ENCODE measurements at regions not wholly inside any gene's neighbourhood (a gene's known extent, or its start where the extent isn't known, plus 50 kb on each side); places are given as distances from the start of the nearest gene placed in this dataset.

DNA sequence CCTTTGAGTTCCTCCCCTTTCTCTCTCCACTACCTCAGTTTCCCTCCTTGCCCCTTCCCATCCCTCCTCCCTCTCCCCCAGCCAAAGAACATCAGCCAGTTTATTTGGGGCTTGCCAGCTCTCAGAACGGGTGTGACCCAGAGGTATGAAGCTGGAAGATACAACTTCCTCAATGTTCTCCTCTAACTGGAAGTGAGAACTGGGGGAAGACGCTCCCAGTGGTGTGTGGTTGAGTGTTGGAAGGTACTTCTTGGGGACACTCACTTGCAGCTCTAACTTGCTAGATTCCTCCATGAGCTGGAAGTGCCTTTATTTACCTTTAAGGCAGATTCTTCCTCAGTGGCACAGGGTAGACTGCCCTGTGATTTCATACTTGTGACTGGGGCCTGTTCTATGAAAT, 110.5 kb upstream of the HABP2 start:
- TF ChIP-seq, protein P1, sequence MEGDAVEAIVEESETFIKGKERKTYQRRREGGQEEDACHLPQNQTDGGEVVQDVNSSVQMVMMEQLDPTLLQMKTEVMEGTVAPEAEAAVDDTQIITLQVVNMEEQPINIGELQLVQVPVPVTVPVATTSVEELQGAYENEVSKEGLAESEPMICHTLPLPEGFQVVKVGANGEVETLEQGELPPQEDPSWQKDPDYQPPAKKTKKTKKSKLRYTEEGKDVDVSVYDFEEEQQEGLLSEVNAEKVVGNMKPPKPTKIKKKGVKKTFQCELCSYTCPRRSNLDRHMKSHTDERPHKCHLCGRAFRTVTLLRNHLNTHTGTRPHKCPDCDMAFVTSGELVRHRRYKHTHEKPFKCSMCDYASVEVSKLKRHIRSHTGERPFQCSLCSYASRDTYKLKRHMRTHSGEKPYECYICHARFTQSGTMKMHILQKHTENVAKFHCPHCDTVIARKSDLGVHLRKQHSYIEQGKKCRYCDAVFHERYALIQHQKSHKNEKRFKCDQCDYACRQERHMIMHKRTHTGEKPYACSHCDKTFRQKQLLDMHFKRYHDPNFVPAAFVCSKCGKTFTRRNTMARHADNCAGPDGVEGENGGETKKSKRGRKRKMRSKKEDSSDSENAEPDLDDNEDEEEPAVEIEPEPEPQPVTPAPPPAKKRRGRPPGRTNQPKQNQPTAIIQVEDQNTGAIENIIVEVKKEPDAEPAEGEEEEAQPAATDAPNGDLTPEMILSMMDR (IDR thresholded peaks at IDR 0.05): no peak
- TF ChIP-seq POLR2A (IDR thresholded peaks at IDR 0.05): no peak

Data from body of pancreas (tissue), 4 donors.